GM23338 (cell line): ENCODE measurements at regions not wholly inside any gene's neighbourhood (a gene's known extent, or its start where the extent isn't known, plus 50 kb on each side); places are given as distances from the start of the nearest gene placed in this dataset.

Experiments
- ATAC-seq: fragments of 200-7000 bp; cut with Tn5 transposase; 3 replicates; pipeline ENCODE4 v1.9.1; 2020
- DNase-seq: peaks from one replicate; pipeline ENCODE4 v3.0.0-alpha.2; 2015; ENCODE audit warnings: low spot score
- H2AFZ ChIP-seq: fragments of 200-600 bp; sonication (generic); 2 replicates; pipeline ENCODE4 v1.8.0; 2016; ENCODE audit warnings: antibody characterized with exemption, mild to moderate bottlenecking, moderate library complexity
- H3F3A ChIP-seq: fragments of 200-600 bp; sonication (generic); replicated peaks from 2 replicates; pipeline ENCODE4 v1.8.0; 2017; ENCODE audit warnings: antibody characterized with exemption, mixed run types, low read depth
- H3K27ac ChIP-seq: fragments of 200-600 bp; sonication (generic); 2 replicates; pipeline ENCODE4 v1.6.1; 2016; ENCODE audit warnings: low read depth
- H3K27me3 ChIP-seq: fragments of 200-600 bp; sonication (generic); 2 replicates; pipeline ENCODE4 v1.8.0; 2016; ENCODE audit warnings: mild to moderate bottlenecking, mixed run types, moderate library complexity; ENCODE audit not compliant: insufficient read depth
- H3K36me3 ChIP-seq: fragments of 200-600 bp; sonication (generic); 2 replicates; pipeline ENCODE4 v1.8.0; 2016; ENCODE audit warnings: mild to moderate bottlenecking; ENCODE audit not compliant: insufficient read depth
- H3K4me1 ChIP-seq: fragments of 200-600 bp; sonication (generic); 2 replicates; pipeline ENCODE4 v1.8.0; 2016; ENCODE audit warnings: mild to moderate bottlenecking, moderate library complexity; ENCODE audit not compliant: insufficient read depth
- H3K4me2 ChIP-seq: fragments of 200-600 bp; sonication (generic); 2 replicates; pipeline ENCODE4 v1.7.1; 2017; ENCODE audit warnings: mixed run types
- H3K4me3 ChIP-seq: fragments of 200-600 bp; sonication (generic); 2 replicates; pipeline ENCODE4 v1.6.1; 2016; ENCODE audit warnings: mixed run types
- H3K79me2 ChIP-seq: fragments of 200-600 bp; sonication (generic); replicated peaks from 2 replicates; pipeline ENCODE4 v1.8.0; 2017; ENCODE audit warnings: mild to moderate bottlenecking; ENCODE audit not compliant: insufficient read depth
- H3K9me2 ChIP-seq: fragments of 200-600 bp; sonication (generic); 2 replicates; pipeline ENCODE4 v1.8.0; 2017; ENCODE audit not compliant: insufficient read depth
- H4K20me1 ChIP-seq: fragments of 200-600 bp; sonication (generic); replicated peaks from 2 replicates; pipeline ENCODE4 v1.8.0; 2017; ENCODE audit warnings: mild to moderate bottlenecking; ENCODE audit not compliant: insufficient read depth
- H3K27ac Mint-ChIP-seq: 2 replicates; pipeline ENCODE4 v1.8.0; 2020; ENCODE audit warnings: inconsistent platforms, mild to moderate bottlenecking, moderate library complexity, mixed read lengths
- H3K27me3 Mint-ChIP-seq: 3 replicates; pipeline ENCODE4 v1.8.0; 2022; ENCODE audit warnings: low read depth, mild to moderate bottlenecking, moderate library complexity, mixed read lengths, inconsistent platforms; ENCODE audit not compliant: insufficient read depth, poor library complexity
- H3K36me3 Mint-ChIP-seq: 3 replicates; pipeline ENCODE4 v1.8.0; 2021; ENCODE audit warnings: low read depth, mild to moderate bottlenecking, inconsistent platforms, moderate library complexity, mixed read lengths
- H3K4me1 Mint-ChIP-seq: 3 replicates; pipeline ENCODE4 v1.8.0; 2020; ENCODE audit warnings: mild to moderate bottlenecking, inconsistent platforms, mixed read lengths
- H3K4me3 Mint-ChIP-seq: 3 replicates; pipeline ENCODE4 v1.8.0; 2021; ENCODE audit warnings: moderate library complexity, mild to moderate bottlenecking, inconsistent platforms, mixed read lengths
- H3K9me3 Mint-ChIP-seq: 3 replicates; pipeline ENCODE4 v1.8.0; 2020; ENCODE audit warnings: moderate library complexity, mild to moderate bottlenecking, inconsistent platforms, mixed read lengths
- CREB1 ChIP-seq: fragments of 250-450 bp; sonication (Bioruptor Pico); IDR thresholded peaks from 2 replicates; pipeline ENCODE4 v1.5.0; 2020; ENCODE audit warnings: low read depth, mild to moderate bottlenecking, moderate library complexity
- CTCF ChIP-seq, 2 experiments: fragments of 200-600 bp in 1 of 2; sonication (generic) in 1 of 2; conservative IDR thresholded peaks; 2 replicates each; pipeline versions ENCODE4 v1.5.1 to v1.6.1; 2016 to 2017; ENCODE audit warnings: antibody characterized with exemption in 2 of 2, low read depth in 2 of 2, mild to moderate bottlenecking in 2 of 2, moderate library complexity in 1 of 2
- ETS1 ChIP-seq: IDR thresholded peaks from 2 replicates; pipeline ENCODE4 v1.6.1; 2016; ENCODE audit warnings: antibody characterized with exemption
- EZH2phosphoT487 ChIP-seq: fragments of 200-600 bp; sonication (generic); IDR thresholded peaks from one replicate; pipeline ENCODE4 v1.8.1; 2018; ENCODE audit warnings: antibody characterized with exemption; ENCODE audit not compliant: unreplicated experiment
- JUNB ChIP-seq: IDR thresholded peaks from one replicate; pipeline ENCODE4 v1.6.1; 2016; ENCODE audit warnings: antibody characterized with exemption; ENCODE audit not compliant: unreplicated experiment
- NANOG ChIP-seq: IDR thresholded peaks from 2 replicates; pipeline ENCODE4 v1.6.1; 2016; ENCODE audit warnings: antibody characterized with exemption, borderline replicate concordance
- POLR2AphosphoS5 ChIP-seq: IDR thresholded peaks from 2 replicates; pipeline ENCODE4 v1.6.1; 2016; ENCODE audit warnings: antibody characterized with exemption, low read depth
- REST ChIP-seq: IDR thresholded peaks from one replicate; pipeline ENCODE4 v1.6.1; 2018; ENCODE audit warnings: antibody characterized with exemption; ENCODE audit not compliant: unreplicated experiment
- STAT1 ChIP-seq: IDR thresholded peaks from one replicate; pipeline ENCODE4 v1.6.1; 2016; ENCODE audit warnings: antibody characterized with exemption; ENCODE audit not compliant: unreplicated experiment
- ZNF114 ChIP-seq: fragments of 250-450 bp; sonication (Bioruptor Pico); IDR thresholded peaks from 2 replicates; pipeline ENCODE4 v1.5.0; 2020; ENCODE audit warnings: mild to moderate bottlenecking, moderate library complexity
- ZNF331 ChIP-seq: fragments of 250-450 bp; sonication (Bioruptor Pico); IDR thresholded peaks from 2 replicates; pipeline ENCODE4 v1.5.0; 2020; ENCODE audit warnings: low read depth, mild to moderate bottlenecking, moderate library complexity

DNA sequence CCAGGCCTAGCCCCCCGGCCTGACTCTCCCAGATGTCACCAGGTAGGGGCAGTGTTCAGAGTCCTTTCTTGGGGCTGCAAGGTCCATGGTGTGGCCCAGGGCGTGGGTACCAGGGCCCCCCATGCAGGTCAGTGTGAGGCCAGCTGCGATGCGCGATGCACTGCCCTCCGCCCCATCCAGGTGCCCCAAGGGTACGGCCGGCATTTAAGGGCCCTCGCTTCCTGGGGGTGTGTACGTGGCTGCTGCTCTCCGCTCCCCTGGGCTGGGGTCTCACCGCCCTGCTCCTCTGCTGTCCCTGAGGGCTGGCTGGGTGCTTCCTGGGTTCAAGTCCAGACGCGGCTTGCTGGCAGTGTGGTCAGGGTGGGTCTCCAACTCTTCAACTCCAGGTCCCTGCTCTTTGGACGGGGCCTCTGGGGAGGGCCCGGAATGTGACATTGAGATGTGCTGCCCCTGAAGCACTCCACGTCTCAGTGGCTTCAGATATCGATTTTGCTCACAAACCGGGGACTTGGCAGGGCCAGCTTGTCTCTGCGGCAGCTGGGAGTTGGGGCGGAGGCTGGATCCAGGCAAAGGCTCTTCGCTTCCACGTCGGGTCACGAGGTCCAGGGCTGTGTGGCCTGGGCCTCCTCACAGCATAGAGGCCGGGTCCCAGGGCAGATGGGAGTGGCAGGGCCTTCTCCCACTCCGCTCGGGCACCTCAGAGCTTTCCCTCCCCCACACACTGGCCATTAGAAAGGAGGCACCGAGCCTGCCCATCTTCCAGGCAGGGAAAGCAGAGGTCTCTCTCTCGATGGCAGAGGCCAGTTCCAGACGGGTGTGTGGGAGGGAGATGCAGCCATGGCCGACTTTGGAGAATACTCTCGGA is 93.2 kb downstream of the UNCX start:
- H3K9me3 Mint-ChIP-seq: no peaks in the 10 kb centered on the region; the same call in 2 of the 3 replicates
- no peaks in the 10 kb centered on the region for H3K4me1 ChIP-seq
- no peaks in the 10 kb centered on the region for H3K36me3 ChIP-seq
- no peak overlapping the region for H3K27ac Mint-ChIP-seq
- DNase-seq: no peak
- TF ChIP-seq JUNB (no peak), CREB1 (no peak), POLR2AphosphoS5 (no peak), CTCF (conservative IDR thresholded peaks at IDR 0.05; ENCODE audit: low read depth in 2 of 2) (no peak), NANOG (no peak), ETS1 (no peak)
- H3K27me3 Mint-ChIP-seq: peaks cover 7% of the 10 kb centered on the region
- H2AFZ ChIP-seq: no peak overlapping the region
- no peaks in the 10 kb centered on the region for H3F3A ChIP-seq
- no peak overlapping the region for H3K4me2 ChIP-seq
- H3K36me3 Mint-ChIP-seq: no peaks in the 10 kb centered on the region
- H3K4me3 ChIP-seq: no peak overlapping the region
- H3K4me3 Mint-ChIP-seq: no peak overlapping the region
- no peaks in the 10 kb centered on the region for H3K27me3 ChIP-seq
- no peaks in the 10 kb centered on the region for H3K9me2 ChIP-seq
- H4K20me1 ChIP-seq: no peaks in the 10 kb centered on the region
- no peaks in the 10 kb centered on the region for H3K4me1 Mint-ChIP-seq
- ATAC-seq: no peak
- H3K79me2 ChIP-seq: no peaks in the 10 kb centered on the region
- H3K27ac ChIP-seq: no peak overlapping the region

DNA sequence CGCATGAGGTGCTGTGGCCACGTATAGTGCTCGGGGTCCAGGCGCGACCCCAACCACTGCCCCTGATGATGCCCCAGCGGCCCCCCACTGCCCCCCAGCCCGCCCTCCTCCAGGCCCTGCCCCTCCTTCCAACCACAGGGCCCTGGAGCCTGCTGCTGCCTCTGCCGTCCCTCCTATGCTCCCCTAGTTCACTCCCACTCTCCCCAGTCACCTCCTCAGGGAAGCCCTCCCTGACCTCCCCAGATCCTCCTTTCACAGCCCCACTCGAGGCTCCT is 93.8 kb downstream of the UNCX start:
- no peaks in the 10 kb centered on the region for H3K4me1 Mint-ChIP-seq
- H3K4me3 Mint-ChIP-seq: no peak overlapping the region
- no peak overlapping the region for H3K27ac ChIP-seq
- no peak overlapping the region for H2AFZ ChIP-seq
- no peaks in the 10 kb centered on the region for H3K4me1 ChIP-seq
- no peak overlapping the region for H3K4me3 ChIP-seq
- no peaks in the 10 kb centered on the region for H3F3A ChIP-seq
- H3K27me3 ChIP-seq: no peaks in the 10 kb centered on the region
- peaks cover 7% of the 10 kb centered on the region for H3K27me3 Mint-ChIP-seq
- H3K9me2 ChIP-seq: no peaks in the 10 kb centered on the region
- no peaks in the 10 kb centered on the region for H3K36me3 ChIP-seq
- no peaks in the 10 kb centered on the region for H3K79me2 ChIP-seq
- H3K27ac Mint-ChIP-seq: no peak overlapping the region
- no peaks in the 10 kb centered on the region; the same call in 2 of the 3 replicates for H3K9me3 Mint-ChIP-seq
- DNase-seq: no peak
- H3K36me3 Mint-ChIP-seq: no peaks in the 10 kb centered on the region
- H4K20me1 ChIP-seq: no peaks in the 10 kb centered on the region
- ATAC-seq: no peak
- H3K4me2 ChIP-seq: no peak overlapping the region
- no peak for TF ChIP-seq ETS1
- no peak for TF ChIP-seq ZNF114 (CRISPR knock-in tag)
- TF ChIP-seq POLR2AphosphoS5: no peak
- TF ChIP-seq NANOG: no peak
- TF ChIP-seq STAT1: no peak
- TF ChIP-seq EZH2phosphoT487: no peak
- TF ChIP-seq REST: no peak
- no peak for TF ChIP-seq ZNF331 (CRISPR knock-in tag)
- no peak for TF ChIP-seq JUNB
- no peak for TF ChIP-seq CTCF (conservative IDR thresholded peaks at IDR 0.05; ENCODE audit: low read depth in 2 of 2)
